ENCODE measurements at regions not wholly inside any gene's neighbourhood (a gene's known extent, or its start where the extent isn't known, plus 50 kb on each side); places are given as distances from the start of the nearest gene placed in this dataset.

GRCh38 chr4:24244663-24245490 is 339.5 kb downstream of the DHX15 start:
- DNase-seq: peak; percentile 59

GRCh38 chr4:24243641-24244040 is 340.7 kb downstream of the DHX15 start:
- no peak for DNase-seq

GRCh38 chr4:24241511-24241910 is 342.8 kb downstream of the DHX15 start:
- DNase-seq: no peak

GRCh38 chr4:24240655-24241054 is 343.7 kb downstream of the DHX15 start:
- no peak for DNase-seq

- no peak for DNase-seq
Observed at GRCh38 chr4:24237709-24238108, 346.6 kb downstream of the DHX15 start.

- no peak for DNase-seq
Observed at GRCh38 chr4:24236532-24236931, 346.7 kb upstream of the PPARGC1A start.

GRCh38 chr4:24236120-24236519 is 346.3 kb upstream of the PPARGC1A start:
- no peak for DNase-seq

GRCh38 chr4:24235618-24236017 is 345.8 kb upstream of the PPARGC1A start:
- DNase-seq: no peak

- DNase-seq: no peak
Observed at GRCh38 chr4:24234288-24234848, 344.5 kb upstream of the PPARGC1A start.

GRCh38 chr4:24230955-24231354 is 341.1 kb upstream of the PPARGC1A start:
- no peak for DNase-seq

GRCh38 chr4:24229978-24230377 is 340.1 kb upstream of the PPARGC1A start:
- DNase-seq: no peak

- DNase-seq: no peak
Observed at GRCh38 chr4:24228692-24229091, 338.8 kb upstream of the PPARGC1A start.

- DNase-seq: no peak
Observed at GRCh38 chr4:24226667-24227066, 336.8 kb upstream of the PPARGC1A start.

GRCh38 chr4:24226023-24226422 is 336.2 kb upstream of the PPARGC1A start:
- no peak for DNase-seq

- no peak for DNase-seq
Observed at GRCh38 chr4:24224446-24224845, 334.6 kb upstream of the PPARGC1A start.

- DNase-seq: no peak
Observed at GRCh38 chr4:24219209-24219608, 329.4 kb upstream of the PPARGC1A start.

- no peak for DNase-seq
Observed at GRCh38 chr4:24218566-24218965, 328.7 kb upstream of the PPARGC1A start.

- no peak for DNase-seq
Observed at GRCh38 chr4:24214796-24215195, 324.9 kb upstream of the PPARGC1A start.

GRCh38 chr4:24213961-24214360 is 324.1 kb upstream of the PPARGC1A start:
- no peak for DNase-seq

- DNase-seq: no peak
Observed at GRCh38 chr4:24212642-24213041, 322.8 kb upstream of the PPARGC1A start.

GRCh38 chr4:24211856-24212255 is 322.0 kb upstream of the PPARGC1A start:
- DNase-seq: no peak

- DNase-seq: no peak
Observed at GRCh38 chr4:24210332-24210902, 320.6 kb upstream of the PPARGC1A start.

- DNase-seq: no peak
Observed at GRCh38 chr4:24209906-24210305, 320.1 kb upstream of the PPARGC1A start.

GRCh38 chr4:24209131-24209530 is 319.3 kb upstream of the PPARGC1A start:
- DNase-seq: no peak
